Brain microvascular endothelial cell (primary cell): ENCODE measurements at regions not wholly inside any gene's neighbourhood (a gene's known extent, or its start where the extent isn't known, plus 50 kb on each side); places are given as distances from the start of the nearest gene placed in this dataset.
A peak's percentile ranks its signal among the peaks of the same experiment; 100 is the strongest.
"Not testable (repeated sequence)": the region's sequence is repeated elsewhere in the genome, so short reads cannot be mapped to it uniquely, and the experiment has no call there.

Experiments used
- DNase-seq: peaks from one replicate; pipeline ENCODE4 v3.0.0-alpha.2; 2020
- H3K27ac ChIP-seq: fragments of 250-450 bp; sonication (Bioruptor Pico); 2 replicates; pipeline ENCODE4 v1.5.1; 2020; ENCODE audit warnings: mild to moderate bottlenecking, moderate library complexity
- H3K27me3 ChIP-seq: fragments of 250-450 bp; sonication (Bioruptor Pico); replicated peaks from 2 replicates; pipeline ENCODE4 v1.5.1; 2020; ENCODE audit warnings: mild to moderate bottlenecking
- H3K36me3 ChIP-seq: fragments of 250-450 bp; sonication (Bioruptor Pico); replicated peaks from 2 replicates; pipeline ENCODE4 v1.5.1; 2020; ENCODE audit warnings: mild to moderate bottlenecking
- H3K4me3 ChIP-seq: 2 replicates; pipeline ENCODE4 v1.5.1; 2011; ENCODE audit warnings: low read depth, mild to moderate bottlenecking, control low read depth, low read length, moderate library complexity
- CTCF ChIP-seq: IDR thresholded peaks from 2 replicates; pipeline ENCODE4 v1.5.1; 2011; ENCODE audit warnings: low read depth, mild to moderate bottlenecking, moderate library complexity, low read length, control low read depth, inconsistent platforms; ENCODE audit errors: missing control alignments
- in situ Hi-C: cut with HindIII; loops from 2 replicates; pipeline ENCODE4 v1.10.0; 2017; ENCODE audit warnings: low sequenced_read_pairs, low pct_ligation_motif_present

DNA sequence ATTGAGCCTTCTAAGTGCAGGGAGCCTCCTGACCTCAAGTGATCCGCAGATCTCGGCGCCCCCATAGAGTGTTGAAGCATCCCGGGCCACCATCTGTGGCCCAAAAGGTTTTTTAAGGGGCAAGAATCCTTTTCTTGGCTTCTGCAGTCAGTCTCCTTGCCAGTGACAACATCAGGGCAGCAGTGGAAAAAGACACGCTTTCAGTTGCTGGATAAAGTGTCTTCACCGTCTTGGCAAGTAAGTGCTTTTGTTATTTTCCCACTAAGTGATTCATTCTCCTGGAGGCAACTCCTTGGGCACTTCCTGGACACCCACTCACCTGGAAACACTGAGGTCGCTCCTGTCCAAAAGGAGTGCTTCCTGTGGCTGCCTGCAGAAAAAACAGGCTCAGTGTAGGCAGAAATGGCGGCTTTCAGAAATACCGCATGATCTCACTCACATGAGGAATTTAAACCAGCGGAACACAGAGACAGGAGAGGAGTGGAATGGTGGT lies 71.7 kb upstream of the ABHD2 start:
- in situ Hi-C loops: loop anchor here (25.0 kb wide), 1 partner anchor 104 kb away; the partner anchor contains the start of gene MFGE8
- H3K36me3 ChIP-seq: no peaks in the 10 kb centered on the region
- no peak for DNase-seq
- H3K27ac ChIP-seq: no peak overlapping the region
- no peak overlapping the region for H3K4me3 ChIP-seq
- H3K27me3 ChIP-seq: no peaks in the 10 kb centered on the region
- TF ChIP-seq CTCF: no peak

DNA sequence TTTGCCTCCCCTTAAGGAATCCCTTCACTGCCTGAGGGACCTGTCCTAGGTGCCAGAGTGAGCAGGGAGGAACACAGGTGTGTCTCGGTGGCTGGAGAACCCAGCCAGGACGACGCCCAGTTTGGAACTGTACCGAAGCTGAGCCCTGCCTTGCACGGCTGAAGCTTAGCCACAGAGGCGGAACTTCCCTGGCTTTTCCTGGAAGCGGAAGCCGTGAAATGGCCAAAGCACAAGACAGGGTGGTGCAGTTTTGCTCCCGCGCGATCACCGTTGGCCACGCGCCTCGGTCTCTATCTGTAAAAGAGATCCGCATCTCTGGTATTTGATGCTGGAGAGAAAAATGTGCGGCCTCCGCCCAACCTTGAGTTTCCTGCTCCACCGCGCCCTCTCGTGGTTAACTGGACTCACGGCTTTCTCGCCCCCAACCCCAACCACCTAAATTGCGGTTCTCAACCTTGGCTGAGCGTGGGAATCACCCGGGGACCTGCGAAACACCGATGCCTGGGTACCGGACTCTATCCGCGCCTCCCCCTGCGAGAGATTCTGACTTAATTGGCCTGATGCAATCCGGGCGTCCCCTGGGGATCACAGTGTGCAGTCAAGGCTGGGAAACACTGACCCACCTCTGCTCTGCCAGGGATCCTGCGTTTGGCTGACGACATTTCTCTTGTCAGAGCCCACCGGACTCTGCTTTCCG lies 70.7 kb upstream of the ABHD2 start:
- H3K27me3 ChIP-seq: no peaks in the 10 kb centered on the region
- in situ Hi-C loops: loop anchor here (25.0 kb wide), 1 partner anchor 105 kb away; the partner anchor contains the start of gene MFGE8
- DNase-seq: peak; percentile 71
- peak; percentile 94 for TF ChIP-seq CTCF
- peak overlapping the region; percentile 51 for H3K4me3 ChIP-seq
- no peaks in the 10 kb centered on the region for H3K36me3 ChIP-seq
- H3K27ac ChIP-seq: no peak overlapping the region

GRCh38 chr15:89018207-89018606 lies 70.0 kb upstream of the ABHD2 start:
- H3K36me3 ChIP-seq: no peaks in the 10 kb centered on the region
- no peak overlapping the region for H3K4me3 ChIP-seq
- DNase-seq: no peak
- H3K27me3 ChIP-seq: no peaks in the 10 kb centered on the region
- no peak overlapping the region for H3K27ac ChIP-seq
- no peak for TF ChIP-seq CTCF
- in situ Hi-C loops: loop anchor here (25.0 kb wide), 1 partner anchor 106 kb away; the partner anchor contains the start of gene MFGE8

- H3K4me3 ChIP-seq: no peak overlapping the region
- H3K36me3 ChIP-seq: no peaks in the 10 kb centered on the region
- H3K27me3 ChIP-seq: no peaks in the 10 kb centered on the region
- in situ Hi-C loops: loop anchor here (25.0 kb wide), 1 partner anchor 107 kb away; the partner anchor contains the start of gene MFGE8
- TF ChIP-seq CTCF: no peak
- no peak overlapping the region for H3K27ac ChIP-seq
- no peak for DNase-seq
Observed at GRCh38 chr15:89019436-89019835, 68.8 kb upstream of the ABHD2 start.

DNA sequence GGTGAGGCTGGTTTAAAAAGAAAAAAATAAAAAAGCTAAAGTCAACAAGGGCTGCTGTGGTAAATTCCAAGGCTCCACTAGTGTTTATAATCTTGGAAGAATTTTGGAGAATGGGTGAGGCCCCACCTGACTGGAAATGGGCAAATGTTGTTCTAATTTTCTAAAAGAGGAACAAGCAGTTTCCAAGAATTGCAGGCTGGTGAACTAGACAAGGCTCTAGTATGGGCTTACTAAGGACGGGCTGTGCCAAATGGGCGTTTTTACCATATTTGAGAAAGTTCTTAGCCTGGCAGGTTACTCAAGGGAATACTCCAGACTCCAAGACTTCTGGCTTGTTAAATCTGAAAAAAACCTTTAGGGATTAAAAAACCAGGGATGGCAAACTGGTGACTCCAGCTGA lies 67.0 kb upstream of the ABHD2 start:
- no peak overlapping the region for H3K4me3 ChIP-seq
- no peak for DNase-seq
- H3K27me3 ChIP-seq: no peaks in the 10 kb centered on the region
- H3K36me3 ChIP-seq: no peaks in the 10 kb centered on the region
- in situ Hi-C loops: loop anchor here (25.0 kb wide), 1 partner anchor 109 kb away; the partner anchor contains the start of gene MFGE8
- no peak overlapping the region for H3K27ac ChIP-seq
- no peak for TF ChIP-seq CTCF

DNA sequence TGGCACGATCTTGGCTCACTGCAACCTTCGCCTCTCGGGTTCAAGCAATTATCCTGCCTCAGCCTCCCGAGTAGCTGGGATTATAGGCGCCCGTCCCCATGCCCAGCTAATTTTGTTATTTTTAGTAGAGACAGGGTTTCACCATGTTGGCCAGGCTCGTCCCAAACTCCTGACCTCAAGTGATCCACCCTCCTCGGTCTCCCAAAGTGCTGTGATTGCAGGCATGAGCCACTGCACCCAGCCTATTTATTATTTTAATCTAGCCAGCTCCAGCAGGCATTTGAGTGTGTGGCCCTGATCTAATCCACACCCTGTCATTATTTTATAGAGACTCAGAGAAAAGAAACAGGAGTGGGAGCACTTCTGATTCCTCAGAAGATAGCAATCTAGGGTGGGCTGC lies 66.4 kb upstream of the ABHD2 start:
- not testable (repeated sequence) for H3K27me3 ChIP-seq, H3K4me3 ChIP-seq, DNase-seq, H3K27ac ChIP-seq, H3K36me3 ChIP-seq
- in situ Hi-C loops: loop anchor here (25.0 kb wide), 1 partner anchor 110 kb away; the partner anchor contains the start of gene MFGE8
